Cerebellar nuclear complex (tissue), 1 donor: ENCODE measurements at regions not wholly inside any gene's neighbourhood (a gene's known extent, or its start where the extent isn't known, plus 50 kb on each side); places are given as distances from the start of the nearest gene placed in this dataset.
"Not testable (repeated sequence)": the region's sequence is repeated elsewhere in the genome, so short reads cannot be mapped to it uniquely, and the experiment has no call there.

Source experiments
- DNase-seq, 2 experiments: peaks; one replicate each; lab custom pipeline; 2025; lab: John Stamatoyannopoulos, UW

- DNase-seq = no peak
Observed at GRCh38 chr11:71383461-71383860, 64.7 kb downstream of the DHCR7 start.

GRCh38 chr11:71381781-71382505, 66.2 kb downstream of the DHCR7 start:
- DNase-seq = no peak

- no peak for DNase-seq
Observed at GRCh38 chr11:71379701-71380100, 68.5 kb downstream of the DHCR7 start.

- no peak for DNase-seq
Observed at GRCh38 chr11:71373791-71374454, 74.3 kb downstream of the DHCR7 start.

- peak in 1 of 2 experiments; percentile 18 for DNase-seq
Observed at GRCh38 chr11:71372693-71373657, 75.2 kb downstream of the DHCR7 start.

- no peak for DNase-seq
Observed at GRCh38 chr11:71371674-71372069, 76.5 kb downstream of the DHCR7 start.

GRCh38 chr11:71370895-71371673, 77.1 kb downstream of the DHCR7 start:
- no peak for DNase-seq

GRCh38 chr11:71370020-71370747, 78.0 kb downstream of the DHCR7 start:
- no peak for DNase-seq

- no peak for DNase-seq
Observed at GRCh38 chr11:71369411-71369810, 78.8 kb downstream of the DHCR7 start.

- no peak for DNase-seq
Observed at GRCh38 chr11:71368966-71369365, 79.2 kb downstream of the DHCR7 start.

- no peak for DNase-seq
Observed at GRCh38 chr11:71367756-71368155, 80.4 kb downstream of the DHCR7 start.

GRCh38 chr11:71367276-71367675, 80.9 kb downstream of the DHCR7 start:
- DNase-seq = not testable (repeated sequence)

- no peak for DNase-seq
Observed at GRCh38 chr11:71366076-71366475, 82.1 kb downstream of the DHCR7 start.

GRCh38 chr11:71365626-71366025, 82.6 kb downstream of the DHCR7 start:
- DNase-seq = no peak

GRCh38 chr11:71364806-71365205, 83.4 kb downstream of the DHCR7 start:
- DNase-seq = no peak

GRCh38 chr11:71364176-71364671, 84.0 kb downstream of the DHCR7 start:
- DNase-seq = peak in 1 of 2 experiments; percentile 73

- DNase-seq = no peak
Observed at GRCh38 chr11:71363721-71364120, 84.5 kb downstream of the DHCR7 start.

- DNase-seq = no peak
Observed at GRCh38 chr11:71358963-71359567, 89.1 kb downstream of the DHCR7 start.

GRCh38 chr11:71358122-71358728, 90.0 kb downstream of the DHCR7 start:
- DNase-seq = no peak

- DNase-seq = no peak
Observed at GRCh38 chr11:71357414-71357813, 90.8 kb downstream of the DHCR7 start.
